ENCODE measurements at regions not wholly inside any gene's neighbourhood (a gene's known extent, or its start where the extent isn't known, plus 50 kb on each side); places are given as distances from the start of the nearest gene placed in this dataset.

GRCh38 chr1:193513032-193513431 is 326.6 kb upstream of the B3GALT2 start:
- no peak for DNase-seq
- H3K27ac ChIP-seq (ENCODE audit: low read length): no peak overlapping the region
- no peaks in the 10 kb centered on the region for H3K27me3 ChIP-seq (ENCODE audit: control insufficient read depth, insufficient read depth, low read length)
- no peaks in the 10 kb centered on the region for H3K9me3 ChIP-seq (ENCODE audit: control insufficient read depth, insufficient read depth, low read length)
- no peaks in the 10 kb centered on the region for H3K4me1 ChIP-seq (ENCODE audit: control insufficient read depth, insufficient read depth, low read length)
- WGBS (ENCODE audit: insufficient coverage): 95% methylated on average over 2 of the region's 2 CpGs
- Mint-ChIP-seq H3K9me3 (peaks cover 2 to 4% of the 10 kb centered on the region in 2 donors), H3K27me3 (ENCODE audit: low read depth in 2 of 2) (no peaks in the 10 kb centered on the region), H3K4me1 (no peaks in the 10 kb centered on the region), H3K4me3 (no peak overlapping the region), H3K27ac (no peak overlapping the region), H3K36me3 (peaks cover 10% of the 10 kb centered on the region)
- no peaks in the 10 kb centered on the region for H3K36me3 ChIP-seq (ENCODE audit: control insufficient read depth, insufficient read depth, low read length)
- no peak for TF ChIP-seq CTCF (IDR thresholded peaks at IDR 0.05)
- no peak for ATAC-seq
- intact Hi-C loops (cut with micrococcal nuclease): no loop called here
- H3K4me3 ChIP-seq (ENCODE audit: low read length): no peak overlapping the region

GRCh38 chr1:193504920-193505319 is 318.5 kb upstream of the B3GALT2 start:
- intact Hi-C loops (cut with micrococcal nuclease): no loop called here

GRCh38 chr1:193498088-193498655 is 311.8 kb upstream of the B3GALT2 start:
- no peaks in the 10 kb centered on the region for H3K36me3 Mint-ChIP-seq
- no peak overlapping the region for H3K4me3 ChIP-seq (ENCODE audit: low read length)
- no peak overlapping the region for H3K27ac ChIP-seq (ENCODE audit: low read length)
- TF ChIP-seq CTCF (IDR thresholded peaks at IDR 0.05): no peak
- H3K4me3 Mint-ChIP-seq: no peak overlapping the region
- DNase-seq (no peak), ATAC-seq (no peak)
- H3K9me3 ChIP-seq (ENCODE audit: control insufficient read depth, insufficient read depth, low read length): no peaks in the 10 kb centered on the region
- H3K27me3 ChIP-seq (ENCODE audit: control insufficient read depth, insufficient read depth, low read length): no peaks in the 10 kb centered on the region
- H3K27ac Mint-ChIP-seq: no peak overlapping the region
- no peaks in the 10 kb centered on the region for H3K4me1 ChIP-seq (ENCODE audit: control insufficient read depth, insufficient read depth, low read length)
- H3K4me1 Mint-ChIP-seq: peaks cover 0 to 6% of the 10 kb centered on the region in 2 donors
- 90% methylated on average over 5 of the region's 7 CpGs for WGBS (ENCODE audit: insufficient coverage)
- H3K36me3 ChIP-seq (ENCODE audit: control insufficient read depth, insufficient read depth, low read length): no peaks in the 10 kb centered on the region
- no peaks in the 10 kb centered on the region for H3K27me3 Mint-ChIP-seq (ENCODE audit: low read depth in 2 of 2)
- intact Hi-C loops (cut with micrococcal nuclease): no loop called here
- no peaks in the 10 kb centered on the region for H3K9me3 Mint-ChIP-seq

More at GRCh38 chr1:193504920-193505319, 318.5 kb upstream of the B3GALT2 start:
- TF ChIP-seq CTCF (IDR thresholded peaks at IDR 0.05): no peak
- Mint-ChIP-seq H3K36me3 (no peaks in the 10 kb centered on the region), H3K4me1 (no peaks in the 10 kb centered on the region), H3K9me3 (peaks cover 0 to 4% of the 10 kb centered on the region in 2 donors), H3K27me3 (ENCODE audit: low read depth in 2 of 2) (no peaks in the 10 kb centered on the region), H3K4me3 (no peak overlapping the region), H3K27ac (no peak overlapping the region)
- Histone ChIP-seq H3K9me3 (ENCODE audit: control insufficient read depth, insufficient read depth, low read length) (no peaks in the 10 kb centered on the region), H3K36me3 (ENCODE audit: control insufficient read depth, insufficient read depth, low read length) (no peaks in the 10 kb centered on the region), H3K4me3 (ENCODE audit: low read length) (no peak overlapping the region), H3K27me3 (ENCODE audit: control insufficient read depth, insufficient read depth, low read length) (no peaks in the 10 kb centered on the region), H3K27ac (ENCODE audit: low read length) (no peak overlapping the region), H3K4me1 (ENCODE audit: control insufficient read depth, insufficient read depth, low read length) (no peaks in the 10 kb centered on the region)
- ATAC-seq (no peak), DNase-seq (no peak)

- H3K9me3 ChIP-seq (ENCODE audit: control insufficient read depth, insufficient read depth, low read length): no peaks in the 10 kb centered on the region
- Mint-ChIP-seq H3K27me3 (ENCODE audit: low read depth in 2 of 2) (no peaks in the 10 kb centered on the region), H3K36me3 (peaks cover 7% of the 10 kb centered on the region), H3K9me3 (no peaks in the 10 kb centered on the region), H3K27ac (no peak overlapping the region), H3K4me1 (peaks cover 6% of the 10 kb centered on the region in 2 donors), H3K4me3 (no peak overlapping the region)
- H3K27me3 ChIP-seq (ENCODE audit: control insufficient read depth, insufficient read depth, low read length): no peaks in the 10 kb centered on the region
- no peak overlapping the region for H3K27ac ChIP-seq (ENCODE audit: low read length)
- intact Hi-C loops (cut with micrococcal nuclease): no loop called here
- ATAC-seq: no peak
- H3K4me3 ChIP-seq (ENCODE audit: low read length): no peak overlapping the region
- WGBS (ENCODE audit: insufficient coverage): no CpG with 5 or more reads among the region's 2 CpGs
- DNase-seq: no peak
- no peaks in the 10 kb centered on the region for H3K4me1 ChIP-seq (ENCODE audit: control insufficient read depth, insufficient read depth, low read length)
- no peaks in the 10 kb centered on the region for H3K36me3 ChIP-seq (ENCODE audit: control insufficient read depth, insufficient read depth, low read length)
- TF ChIP-seq CTCF (IDR thresholded peaks at IDR 0.05): no peak
Measured at GRCh38 chr1:193494368-193494767, 308.0 kb upstream of the B3GALT2 start.

Data from natural killer cell (primary cell).